ENCODE measurements at regions not wholly inside any gene's neighbourhood (a gene's known extent, or its start where the extent isn't known, plus 50 kb on each side); places are given as distances from the start of the nearest gene placed in this dataset.
"Not testable (repeated sequence)": the region's sequence is repeated elsewhere in the genome, so short reads cannot be mapped to it uniquely, and the experiment has no call there.

- no peak overlapping the region for H3K27ac ChIP-seq
- no peak for DNase-seq (ENCODE audit: low spot score)
- no peak overlapping the region for H3K4me3 ChIP-seq
- no peak for TF ChIP-seq CTCF (IDR thresholded peaks at IDR 0.05)
Measured at GRCh38 chr11:103731670-103732069, 304.8 kb upstream of the DDI1 start.

GRCh38 chr11:103733889-103734288 is 302.6 kb upstream of the DDI1 start:
- DNase-seq (ENCODE audit: low spot score), result no peak
- no peak overlapping the region for H3K4me3 ChIP-seq
- H3K27ac ChIP-seq, result no peak overlapping the region
- no peak for TF ChIP-seq CTCF (IDR thresholded peaks at IDR 0.05)

- no peak for DNase-seq (ENCODE audit: low spot score)
- no peak for TF ChIP-seq CTCF (IDR thresholded peaks at IDR 0.05)
- H3K27ac ChIP-seq, result no peak overlapping the region
- H3K4me3 ChIP-seq, result no peak overlapping the region
Measured at GRCh38 chr11:103735497-103736032, 300.9 kb upstream of the DDI1 start.

DNA sequence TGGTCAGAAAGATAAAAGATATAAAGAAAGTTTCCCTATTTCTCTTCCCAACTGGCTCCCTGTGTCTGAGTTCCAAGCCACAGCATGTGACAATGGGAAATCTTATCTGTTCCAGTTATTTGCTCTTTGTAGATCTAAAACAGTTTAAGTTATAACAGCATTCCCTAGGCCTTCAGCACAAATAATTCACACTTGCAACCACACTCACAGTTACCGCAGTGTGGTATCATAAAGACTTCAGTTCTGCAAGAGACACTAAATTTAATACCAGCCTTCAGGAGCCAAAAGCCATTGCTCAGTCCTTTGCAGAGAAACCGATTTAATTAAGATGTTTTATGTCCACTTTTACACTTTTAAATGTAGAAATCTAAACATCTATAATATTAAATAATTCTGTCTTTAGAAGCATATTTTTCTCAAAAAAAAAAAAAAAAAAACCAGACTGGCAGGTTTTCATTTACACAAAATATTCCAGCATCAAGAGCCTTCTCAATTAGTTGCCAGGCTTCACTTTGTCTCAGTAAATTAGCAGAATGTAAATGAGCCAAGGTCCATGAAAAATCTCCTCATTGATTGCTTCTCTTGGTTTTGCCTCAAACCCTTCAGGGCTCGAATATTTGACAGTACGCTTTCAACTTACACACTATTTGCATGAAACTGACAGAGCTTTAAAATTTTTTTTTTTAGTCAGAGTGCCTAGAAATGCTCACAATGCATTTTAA is 300.0 kb upstream of the DDI1 start:
- DNase-seq (ENCODE audit: low spot score), result no peak
- TF ChIP-seq CTCF (IDR thresholded peaks at IDR 0.05), result no peak
- Histone ChIP-seq H3K4me3 (no peak overlapping the region), H3K27ac (no peak overlapping the region)

DNA sequence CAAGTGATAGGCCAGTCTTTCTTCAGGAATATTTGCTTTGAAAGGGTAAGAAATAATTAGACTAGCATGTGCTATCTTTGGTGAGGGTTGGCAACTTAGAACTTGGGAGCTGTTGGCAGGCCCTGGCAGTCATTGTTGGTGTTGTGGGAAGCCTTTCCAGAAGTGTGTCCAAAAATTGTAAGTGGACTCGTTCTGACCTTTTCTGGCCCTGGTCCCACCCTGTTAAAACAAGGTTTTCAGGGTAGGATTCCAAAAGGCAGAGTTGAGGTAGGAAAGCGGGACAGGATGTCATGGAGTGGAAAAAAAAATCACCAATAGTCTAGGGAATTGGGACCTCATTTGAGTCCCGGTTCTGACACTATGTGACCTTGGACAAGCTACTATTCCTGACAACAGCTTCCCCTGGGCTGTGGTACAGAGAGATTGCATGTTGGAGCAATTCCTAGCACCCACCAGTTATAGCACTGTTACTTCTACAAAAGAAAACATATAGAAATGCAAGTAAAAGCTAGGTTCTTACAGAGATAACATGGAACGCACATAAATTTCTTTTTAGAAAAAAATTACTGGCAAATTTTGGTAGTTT is 299.3 kb upstream of the DDI1 start:
- no peak for TF ChIP-seq CTCF (IDR thresholded peaks at IDR 0.05)
- Histone ChIP-seq H3K4me3 (no peak overlapping the region), H3K27ac (no peak overlapping the region)
- DNase-seq (ENCODE audit: low spot score), result no peak

- no peak for DNase-seq (ENCODE audit: low spot score)
- Histone ChIP-seq H3K4me3 (no peak overlapping the region), H3K27ac (no peak overlapping the region)
- no peak for TF ChIP-seq CTCF (IDR thresholded peaks at IDR 0.05)
Measured at GRCh38 chr11:103737747-103738146, 298.7 kb upstream of the DDI1 start.

- H3K4me3 ChIP-seq, result peak overlapping the region; percentile 36
Measured at GRCh38 chr11:103739074-103739796, 297.2 kb upstream of the DDI1 start.

More at GRCh38 chr11:103739074-103739796, 297.2 kb upstream of the DDI1 start:
- H3K27ac ChIP-seq, result peak overlapping the region in 1 of 2 donors; percentile 35
- not testable (repeated sequence) for DNase-seq (ENCODE audit: low spot score)
